ENCODE measurements at regions not wholly inside any gene's neighbourhood (a gene's known extent, or its start where the extent isn't known, plus 50 kb on each side); places are given as distances from the start of the nearest gene placed in this dataset.

GRCh38 chr10:90130321-90131086 lies 429.1 kb downstream of the KIF20B start:
- DNase-seq = no peak

- DNase-seq = no peak
Measured at GRCh38 chr10:90133606-90134005, 432.2 kb downstream of the KIF20B start.

GRCh38 chr10:90136731-90137316 lies 435.4 kb downstream of the KIF20B start:
- DNase-seq = peak in 1 of 2 experiments; percentile 4

GRCh38 chr10:90138844-90139243 lies 437.5 kb downstream of the KIF20B start:
- DNase-seq = no peak

GRCh38 chr10:90141791-90142190 lies 440.4 kb downstream of the KIF20B start:
- DNase-seq = no peak

- DNase-seq = no peak
Measured at GRCh38 chr10:90143937-90144336, 442.5 kb downstream of the KIF20B start.

- peak in 1 of 2 experiments; percentile 10 for DNase-seq
Measured at GRCh38 chr10:90148116-90148855, 446.9 kb downstream of the KIF20B start.

- no peak for DNase-seq
Measured at GRCh38 chr10:90149563-90149962, 448.2 kb downstream of the KIF20B start.

GRCh38 chr10:90162271-90162853 lies 461.0 kb downstream of the KIF20B start:
- no peak for DNase-seq

GRCh38 chr10:90167174-90168064 lies 466.0 kb downstream of the KIF20B start:
- DNase-seq = no peak

GRCh38 chr10:90168244-90168643 lies 466.9 kb downstream of the KIF20B start:
- DNase-seq = no peak

- no peak for DNase-seq
Measured at GRCh38 chr10:90171014-90171722, 469.8 kb downstream of the KIF20B start.

GRCh38 chr10:90174531-90174930 lies 473.1 kb downstream of the KIF20B start:
- DNase-seq = no peak

- DNase-seq = no peak
Measured at GRCh38 chr10:90175161-90175681, 473.8 kb downstream of the KIF20B start.

GRCh38 chr10:90179696-90180407 lies 478.5 kb downstream of the KIF20B start:
- DNase-seq = no peak

- DNase-seq = no peak
Measured at GRCh38 chr10:90180886-90181691, 479.7 kb downstream of the KIF20B start.

GRCh38 chr10:90192825-90193224 lies 491.4 kb downstream of the KIF20B start:
- DNase-seq = no peak

- no peak for DNase-seq
Measured at GRCh38 chr10:90193240-90193985, 492.0 kb downstream of the KIF20B start.

GRCh38 chr10:90195288-90195840 lies 494.0 kb downstream of the KIF20B start:
- no peak for DNase-seq
